H1 (cell line): ENCODE measurements at regions not wholly inside any gene's neighbourhood (a gene's known extent, or its start where the extent isn't known, plus 50 kb on each side); places are given as distances from the start of the nearest gene placed in this dataset.

Source experiments
- RXRA ChIP-seq: IDR thresholded peaks from 2 replicates; pipeline ENCODE4 v1.6.1; 2011; ENCODE audit warnings: low read depth, mild to moderate bottlenecking, low read length, moderate library complexity; ENCODE audit not compliant: insufficient read depth

DNA sequence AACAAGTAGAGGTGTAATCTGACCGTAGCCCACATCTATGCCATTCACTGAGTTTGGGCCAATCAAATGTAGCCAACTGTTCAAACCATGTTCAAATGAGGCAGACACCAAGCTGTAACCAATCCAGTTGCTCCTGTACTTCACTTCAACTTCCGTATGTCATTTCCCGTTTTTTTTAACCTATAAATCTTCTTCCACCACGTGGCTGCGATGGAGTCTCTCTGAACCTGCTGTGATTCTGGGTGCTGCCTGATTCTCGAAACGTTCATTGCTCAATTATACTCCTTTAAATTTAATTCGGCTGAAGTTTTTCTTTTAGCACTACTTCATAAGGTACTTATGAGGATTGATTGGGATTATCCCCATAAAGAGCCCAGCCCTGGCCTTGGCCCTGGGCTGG is 179.7 kb downstream of the PIK3R1 start (continued):
- TF ChIP-seq RXRA: no peak
